Erythroblast (primary cell): ENCODE measurements at regions not wholly inside any gene's neighbourhood (a gene's known extent, or its start where the extent isn't known, plus 50 kb on each side); places are given as distances from the start of the nearest gene placed in this dataset.

Experiments
- DNase-seq, 2 experiments: peaks; one replicate each; lab custom pipeline; 2025; lab: John Stamatoyannopoulos, UW
- GATA1 ChIP-seq: IDR thresholded peaks from 2 replicates; pipeline ENCODE4 v1.6.1; 2011; ENCODE audit warnings: low read depth, mild to moderate bottlenecking, control low read depth, low read length, moderate library complexity
- POLR2A ChIP-seq: IDR thresholded peaks from 2 replicates; pipeline ENCODE4 v1.6.1; 2011; ENCODE audit warnings: mild to moderate bottlenecking, low read length

DNA sequence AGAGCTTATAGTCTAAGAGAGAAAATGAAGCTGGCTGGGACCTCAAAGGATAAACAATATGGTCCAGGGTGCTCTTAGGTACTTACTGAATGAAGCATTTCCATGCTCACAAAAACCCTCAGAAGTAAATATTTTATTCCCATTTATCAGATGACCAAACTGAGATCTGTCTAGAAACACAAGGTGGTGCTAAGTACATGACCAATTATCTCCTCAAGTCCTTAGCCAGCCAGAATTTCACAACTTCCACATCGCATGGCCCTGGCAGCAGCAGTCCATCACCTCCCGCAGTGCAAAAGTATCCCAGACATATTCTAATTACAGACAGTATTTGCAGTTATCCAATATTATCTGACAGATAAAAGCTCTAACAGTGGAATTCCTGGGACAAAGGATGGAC, 321.7 kb upstream of the PROX1 start:
- DNase-seq = no peak
- TF ChIP-seq GATA1 (no peak), POLR2A (no peak)

DNA sequence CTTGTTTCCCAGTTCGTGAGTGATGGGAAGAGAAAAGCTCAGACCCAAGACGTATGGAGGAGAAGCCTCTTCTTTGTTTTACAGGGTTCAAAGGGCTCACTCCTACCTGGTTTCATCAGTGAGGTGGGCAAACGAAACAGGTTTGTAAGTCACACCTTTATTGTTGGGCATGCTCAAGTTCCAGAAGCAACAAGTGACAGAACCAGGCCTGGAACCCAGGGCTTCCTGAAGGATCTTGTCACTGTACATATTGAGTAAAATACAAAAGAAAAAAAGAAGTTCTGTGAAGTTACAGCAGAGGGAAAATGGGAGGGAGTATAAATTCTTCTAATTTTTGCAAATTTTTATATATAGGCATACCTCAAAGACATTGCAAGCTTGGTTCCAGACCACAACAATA, 320.9 kb upstream of the PROX1 start:
- TF ChIP-seq POLR2A (no peak), GATA1 (no peak)
- no peak for DNase-seq

- TF ChIP-seq POLR2A = no peak
- no peak for TF ChIP-seq GATA1
These were observed 318.3 kb upstream of the PROX1 start for GRCh38 chr1:213669512-213669911.

DNA sequence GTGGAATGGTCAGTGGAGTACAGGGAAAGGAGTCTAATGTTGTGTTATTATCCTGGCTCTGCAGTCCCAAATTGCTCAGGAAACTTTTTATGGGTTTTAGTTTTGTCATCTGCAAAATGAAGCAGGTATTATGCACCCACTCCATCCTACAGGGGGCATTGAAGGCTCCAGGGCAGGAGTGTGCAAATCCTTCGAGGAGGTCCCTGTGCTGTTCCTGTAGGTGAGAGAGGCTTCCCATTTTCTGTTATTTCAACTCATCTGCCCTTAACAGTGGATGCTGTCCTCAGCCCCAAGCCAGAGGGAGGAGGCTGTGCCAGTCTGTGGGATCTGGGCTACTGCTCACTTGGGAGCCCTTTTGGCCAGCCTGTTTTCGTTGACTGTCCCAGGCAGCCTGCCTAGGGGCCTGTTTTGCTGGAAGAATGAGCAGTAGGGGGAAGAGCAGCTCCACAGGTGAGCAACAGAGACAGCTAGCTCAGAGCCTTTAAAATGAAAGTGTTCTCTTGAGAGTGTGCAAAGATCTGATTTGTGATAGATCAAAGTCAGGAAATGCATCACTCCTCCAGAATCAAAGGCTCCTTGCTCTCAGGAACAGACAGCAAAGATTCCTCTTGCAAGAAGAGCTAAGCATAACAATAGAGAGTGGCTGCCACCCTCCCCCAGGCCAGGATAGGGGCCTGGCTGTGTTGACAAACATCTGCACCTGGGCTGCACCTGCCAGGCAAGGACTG, 317.6 kb upstream of the PROX1 start:
- no peak for DNase-seq
- TF ChIP-seq POLR2A (no peak), GATA1 (no peak)

More at GRCh38 chr1:213669512-213669911, 318.3 kb upstream of the PROX1 start:
- DNase-seq = no peak

DNA sequence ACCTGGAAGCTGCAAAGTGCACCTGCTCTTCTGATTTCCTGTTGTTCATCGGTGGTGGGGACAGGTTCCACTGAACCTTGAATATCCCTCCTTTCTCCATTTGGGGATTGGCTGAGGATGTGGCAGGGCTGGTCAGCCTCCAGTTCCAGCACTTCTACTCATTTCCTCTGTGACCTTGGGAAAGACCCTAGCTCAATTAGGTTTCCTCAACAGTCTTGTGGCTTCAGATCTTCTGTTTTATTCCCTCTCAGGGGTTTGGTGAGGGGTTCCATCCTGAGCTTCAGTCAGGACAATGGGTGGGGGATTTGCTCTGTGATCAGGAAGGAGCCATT, 317.1 kb upstream of the PROX1 start:
- no peak for DNase-seq
- TF ChIP-seq GATA1 (no peak), POLR2A (no peak)

GRCh38 chr1:213675043-213675442, 312.7 kb upstream of the PROX1 start:
- TF ChIP-seq GATA1 (no peak), POLR2A (no peak)
- no peak for DNase-seq

- TF ChIP-seq GATA1 (no peak), POLR2A (no peak)
- DNase-seq = no peak
These were observed 311.0 kb upstream of the PROX1 start for GRCh38 chr1:213676736-213677135.

- DNase-seq = no peak
- TF ChIP-seq GATA1 (no peak), POLR2A (no peak)
These were observed 309.4 kb upstream of the PROX1 start for GRCh38 chr1:213678348-213678747.

GRCh38 chr1:213678753-213679152, 309.0 kb upstream of the PROX1 start:
- TF ChIP-seq GATA1 (no peak), POLR2A (no peak)
- no peak for DNase-seq

DNA sequence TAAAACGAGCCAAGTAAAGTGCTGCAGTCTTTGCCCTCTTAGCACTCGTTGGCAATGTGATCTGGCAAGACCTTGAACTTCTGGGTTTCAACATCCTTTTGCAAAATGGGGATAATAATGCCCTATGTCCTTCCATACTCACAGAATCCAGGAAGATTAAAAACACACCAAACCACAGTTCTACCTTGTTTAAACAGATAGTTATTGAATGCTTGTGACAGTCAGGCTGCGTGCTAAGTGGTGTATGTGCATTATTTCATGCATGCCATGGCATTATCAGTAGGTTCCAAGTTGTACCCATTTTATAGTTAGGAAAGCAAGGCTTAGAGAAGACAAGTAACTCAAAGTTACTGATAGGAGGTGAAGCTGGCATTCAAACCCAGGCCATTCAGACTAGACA, 308.6 kb upstream of the PROX1 start:
- no peak for DNase-seq
- TF ChIP-seq POLR2A = no peak
- no peak for TF ChIP-seq GATA1

DNA sequence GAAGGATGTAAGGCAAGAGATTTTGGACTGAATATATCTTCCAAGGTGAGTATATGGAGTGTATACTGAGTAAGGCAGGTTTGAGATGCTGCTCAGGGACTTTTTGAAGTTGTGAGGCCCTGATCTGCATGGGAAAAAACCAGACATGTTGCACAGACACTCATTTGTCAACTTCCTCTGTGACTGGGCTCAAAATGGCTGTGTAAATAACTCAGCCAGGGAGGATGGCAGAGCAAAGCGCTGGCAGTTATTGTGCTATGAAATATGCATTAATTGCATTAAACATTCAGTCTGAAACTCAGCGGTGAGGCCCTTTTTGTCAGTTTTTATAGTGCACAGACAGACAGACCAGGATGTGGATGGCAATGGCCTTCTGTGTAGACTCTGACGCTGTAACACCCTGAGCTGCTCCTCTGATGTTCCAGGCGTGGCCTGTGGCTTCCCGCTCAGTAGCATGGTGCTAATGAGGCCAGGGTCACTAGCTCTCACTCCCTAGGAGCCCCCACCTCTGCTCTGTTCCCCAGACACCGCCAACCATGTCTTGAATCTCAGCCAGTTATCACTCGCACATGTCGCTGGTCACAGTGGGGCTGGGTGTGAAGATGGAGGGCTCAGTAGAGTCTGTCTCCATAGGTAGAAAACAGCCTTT, 307.0 kb upstream of the PROX1 start:
- no peak for DNase-seq
- TF ChIP-seq GATA1 (no peak), POLR2A (no peak)

GRCh38 chr1:213681788-213682340, 305.9 kb upstream of the PROX1 start:
- no peak for DNase-seq
- TF ChIP-seq POLR2A (no peak), GATA1 (no peak)

DNA sequence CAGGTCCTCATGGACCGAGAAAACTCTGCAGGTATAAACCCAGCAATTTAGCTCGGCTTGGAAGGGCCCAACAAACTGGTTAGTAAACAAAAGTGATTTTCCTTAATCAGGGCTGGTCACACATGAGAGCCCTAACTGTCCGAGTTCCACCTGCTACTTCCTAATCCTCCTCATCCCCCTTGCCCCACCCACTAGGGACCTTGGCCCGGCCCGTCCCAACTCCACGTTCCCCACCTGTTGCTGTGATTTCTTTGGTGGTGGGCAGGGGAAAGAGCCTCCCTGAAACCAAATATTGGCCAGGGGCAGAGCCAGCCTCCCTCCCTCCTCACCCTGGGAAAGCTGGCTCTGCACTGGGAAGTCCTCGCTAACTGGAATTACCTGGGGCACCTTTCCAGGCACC, 304.2 kb upstream of the PROX1 start:
- TF ChIP-seq POLR2A (no peak), GATA1 (no peak)
- DNase-seq = no peak

GRCh38 chr1:213684454-213684853, 303.3 kb upstream of the PROX1 start:
- DNase-seq = no peak
- TF ChIP-seq POLR2A (no peak), GATA1 (no peak)
